ENCODE measurements at regions not wholly inside any gene's neighbourhood (a gene's known extent, or its start where the extent isn't known, plus 50 kb on each side); places are given as distances from the start of the nearest gene placed in this dataset.
A peak's percentile ranks its signal among the peaks of the same experiment; 100 is the strongest.

GRCh38 chr4:186451982-186452381, 103.4 kb downstream of the MTNR1A start:
- H3K4me3 ChIP-seq (ENCODE audit: low read depth, low read length, poor library complexity, severe bottlenecking): no peak overlapping the region
- no TSS peak for BruUV-seq (replicated peaks)
- H3K9me3 ChIP-seq (ENCODE audit: low read depth, low read length, poor library complexity, severe bottlenecking): peaks cover 30% of the 10 kb centered on the region
- peaks cover 16% of the 10 kb centered on the region for H3K4me1 ChIP-seq (ENCODE audit: insufficient read depth, low read length, poor library complexity, severe bottlenecking)
- POLR2A ChIA-PET (ENCODE audit: low non-redundant PET): no interaction called here
- no peak overlapping the region for H3K27ac ChIP-seq (ENCODE audit: low read depth, low read length, poor library complexity, severe bottlenecking)
- H3K27me3 ChIP-seq (replicated peaks; ENCODE audit: insufficient read depth, low read depth, low read length, poor library complexity): no peaks in the 10 kb centered on the region
- intact Hi-C loops (cut with micrococcal nuclease; ENCODE audit: unreplicated experiment): no loop called here
- CTCF ChIA-PET: no interaction called here
- DNase-seq (ENCODE audit: low spot score): no peak
- TF ChIP-seq CTCF (conservative IDR thresholded peaks at IDR 0.05; ENCODE audit: low read depth, low read length): no peak
- no peak for TF ChIP-seq EZH2 (IDR thresholded peaks at IDR 0.05; ENCODE audit: borderline replicate concordance, low read depth, low read length, poor library complexity, severe bottlenecking)
- peaks cover 5% of the 10 kb centered on the region for H3K36me3 ChIP-seq (ENCODE audit: insufficient read depth, low read length, poor library complexity, severe bottlenecking)

GRCh38 chr4:186449954-186450353, 105.4 kb downstream of the MTNR1A start:
- no TSS peak for BruUV-seq (replicated peaks)
- no peak overlapping the region for H3K27ac ChIP-seq (ENCODE audit: low read depth, low read length, poor library complexity, severe bottlenecking)
- ChIA-PET POLR2A (ENCODE audit: low non-redundant PET) (no interaction called here), CTCF (no interaction called here)
- DNase-seq (ENCODE audit: low spot score): no peak
- H3K27me3 ChIP-seq (replicated peaks; ENCODE audit: insufficient read depth, low read depth, low read length, poor library complexity): no peaks in the 10 kb centered on the region
- intact Hi-C loops (cut with micrococcal nuclease; ENCODE audit: unreplicated experiment): no loop called here
- H3K36me3 ChIP-seq (ENCODE audit: insufficient read depth, low read length, poor library complexity, severe bottlenecking): peaks cover 5% of the 10 kb centered on the region
- H3K4me1 ChIP-seq (ENCODE audit: insufficient read depth, low read length, poor library complexity, severe bottlenecking): peaks cover 32% of the 10 kb centered on the region
- H3K9me3 ChIP-seq (ENCODE audit: low read depth, low read length, poor library complexity, severe bottlenecking): peaks cover 30% of the 10 kb centered on the region
- H3K4me3 ChIP-seq (ENCODE audit: low read depth, low read length, poor library complexity, severe bottlenecking): no peak overlapping the region
- TF ChIP-seq EZH2 (IDR thresholded peaks at IDR 0.05; ENCODE audit: borderline replicate concordance, low read depth, low read length, poor library complexity, severe bottlenecking): no peak
- TF ChIP-seq CTCF (conservative IDR thresholded peaks at IDR 0.05; ENCODE audit: low read depth, low read length): no peak

- BruUV-seq (replicated peaks): no TSS peak
- DNase-seq (ENCODE audit: low spot score): peak; percentile 37
- no peak overlapping the region for H3K4me3 ChIP-seq (ENCODE audit: low read depth, low read length, poor library complexity, severe bottlenecking)
- intact Hi-C loops (cut with micrococcal nuclease; ENCODE audit: unreplicated experiment): no loop called here
- ChIA-PET CTCF (no interaction called here), POLR2A (ENCODE audit: low non-redundant PET) (no interaction called here)
- TF ChIP-seq EZH2 (IDR thresholded peaks at IDR 0.05; ENCODE audit: borderline replicate concordance, low read depth, low read length, poor library complexity, severe bottlenecking) (no peak), CTCF (conservative IDR thresholded peaks at IDR 0.05; ENCODE audit: low read depth, low read length) (no peak)
- no peaks in the 10 kb centered on the region for H3K36me3 ChIP-seq (ENCODE audit: insufficient read depth, low read length, poor library complexity, severe bottlenecking)
- no peaks in the 10 kb centered on the region for H3K9me3 ChIP-seq (ENCODE audit: low read depth, low read length, poor library complexity, severe bottlenecking)
- H3K4me1 ChIP-seq (ENCODE audit: insufficient read depth, low read length, poor library complexity, severe bottlenecking): peaks cover 44% of the 10 kb centered on the region
- peak overlapping the region; percentile 89 for H3K27ac ChIP-seq (ENCODE audit: low read depth, low read length, poor library complexity, severe bottlenecking)
- H3K27me3 ChIP-seq (replicated peaks; ENCODE audit: insufficient read depth, low read depth, low read length, poor library complexity): no peaks in the 10 kb centered on the region
These were observed 110.3 kb downstream of the MTNR1A start for GRCh38 chr4:186445040-186445439.

All from A673 (cell line).